COLO829 (cell line): ENCODE measurements at regions not wholly inside any gene's neighbourhood (a gene's known extent, or its start where the extent isn't known, plus 50 kb on each side); places are given as distances from the start of the nearest gene placed in this dataset.
"Not testable (repeated sequence)": the region's sequence is repeated elsewhere in the genome, so short reads cannot be mapped to it uniquely, and the experiment has no call there.

Experiments
- DNase-seq: peaks from one replicate; pipeline ENCODE4 v3.0.0; 2012; ENCODE audit warnings: low spot score

- DNase-seq = no peak
These were observed 330.9 kb downstream of the TMEM121 start for GRCh38 chr14:105857220-105857825.

GRCh38 chr14:105857826-105858675 lies 331.7 kb downstream of the TMEM121 start:
- DNase-seq = no peak

- DNase-seq = no peak
These were observed 332.3 kb downstream of the TMEM121 start for GRCh38 chr14:105858676-105859025.

- not testable (repeated sequence) for DNase-seq
These were observed 332.8 kb downstream of the TMEM121 start for GRCh38 chr14:105859073-105859716.

GRCh38 chr14:105859717-105860614 lies 333.6 kb downstream of the TMEM121 start:
- DNase-seq = no peak

- no peak for DNase-seq
These were observed 334.5 kb downstream of the TMEM121 start for GRCh38 chr14:105860615-105861580.

- no peak for DNase-seq
These were observed 335.6 kb downstream of the TMEM121 start for GRCh38 chr14:105861985-105862465.

GRCh38 chr14:105862581-105863239 lies 336.3 kb downstream of the TMEM121 start:
- DNase-seq = no peak

GRCh38 chr14:105863296-105864108 lies 337.1 kb downstream of the TMEM121 start:
- no peak for DNase-seq

- no peak for DNase-seq
These were observed 337.7 kb downstream of the TMEM121 start for GRCh38 chr14:105864116-105864515.

GRCh38 chr14:105864651-105865265 lies 338.4 kb downstream of the TMEM121 start:
- DNase-seq = no peak

- no peak for DNase-seq
These were observed 339.0 kb downstream of the TMEM121 start for GRCh38 chr14:105865266-105865903.

GRCh38 chr14:105865904-105866840 lies 339.8 kb downstream of the TMEM121 start:
- no peak for DNase-seq

- no peak for DNase-seq
These were observed 340.5 kb downstream of the TMEM121 start for GRCh38 chr14:105866841-105867321.

GRCh38 chr14:105867961-105868599 lies 341.7 kb downstream of the TMEM121 start:
- DNase-seq = no peak

- DNase-seq = no peak
These were observed 345.2 kb downstream of the TMEM121 start for GRCh38 chr14:105871590-105871989.
